D721Med (cell line): ENCODE measurements at regions not wholly inside any gene's neighbourhood (a gene's known extent, or its start where the extent isn't known, plus 50 kb on each side); places are given as distances from the start of the nearest gene placed in this dataset.

Experiments used
- DNase-seq: peaks from one replicate; pipeline ENCODE4 v3.0.0; 2011; ENCODE audit warnings: low spot score; ENCODE audit not compliant: insufficient read length
- FAIRE-seq: peaks from 2 replicates; lab custom pipeline; 2011; peaks lifted over from hg19 to GRCh38; lab: Jason Lieb, UNC
- CTCF ChIP-seq: IDR thresholded peaks from 2 replicates; pipeline ENCODE4 v1.5.1; 2012; ENCODE audit warnings: mild to moderate bottlenecking, control low read depth; ENCODE audit not compliant: insufficient read depth; ENCODE audit errors: missing control alignments

GRCh38 chr1:4028139-4028501 lies 128.0 kb upstream of the C1orf174 start:
- FAIRE-seq (no peak), DNase-seq (no peak)
- TF ChIP-seq CTCF, result no peak

GRCh38 chr1:4029376-4029775 lies 129.3 kb upstream of the C1orf174 start:
- DNase-seq (no peak), FAIRE-seq (no peak)

GRCh38 chr1:4032571-4032970 lies 132.5 kb upstream of the C1orf174 start:
- no peak for FAIRE-seq
- no peak for TF ChIP-seq CTCF
- DNase-seq, result no peak

More at GRCh38 chr1:4029376-4029775, 129.3 kb upstream of the C1orf174 start:
- no peak for TF ChIP-seq CTCF

- TF ChIP-seq CTCF, result no peak
- FAIRE-seq (no peak), DNase-seq (no peak)
Measured at GRCh38 chr1:4033129-4033676, 133.1 kb upstream of the C1orf174 start.

- FAIRE-seq, result no peak
- TF ChIP-seq CTCF, result no peak
- no peak for DNase-seq
Measured at GRCh38 chr1:4033713-4034112, 133.6 kb upstream of the C1orf174 start.

- DNase-seq (no peak), FAIRE-seq (no peak)
- TF ChIP-seq CTCF, result no peak
Measured at GRCh38 chr1:4034318-4034887, 134.3 kb upstream of the C1orf174 start.

- FAIRE-seq (no peak), DNase-seq (no peak)
- no peak for TF ChIP-seq CTCF
Measured at GRCh38 chr1:4044967-4045366, 144.9 kb upstream of the C1orf174 start.
